ENCODE measurements at regions not wholly inside any gene's neighbourhood (a gene's known extent, or its start where the extent isn't known, plus 50 kb on each side); places are given as distances from the start of the nearest gene placed in this dataset.

- H3K27ac Mint-ChIP-seq = no peak overlapping the region
- Histone ChIP-seq H4K20me1 (ENCODE audit: insufficient read depth, low read length) (no peaks in the 10 kb centered on the region), H3K9ac (ENCODE audit: insufficient read depth, low read length, poor library complexity, severe bottlenecking) (no peak overlapping the region), H3K9me3 (replicated peaks in 1 of 2; ENCODE audit: control insufficient read depth in 1 of 2, insufficient read depth in 1 of 2, low read length in 2 of 2) (no peaks in the 10 kb centered on the region), H3K4me3 (replicated peaks in 1 of 3; ENCODE audit: low read depth in 2 of 3, low read length in 3 of 3) (no peak overlapping the region), H3K4me1 (ENCODE audit: control insufficient read depth in 1 of 2, insufficient read depth in 2 of 2, low read length in 2 of 2) (peaks cover 6 to 7% of the 10 kb centered on the region in 2 donors), H2AFZ (ENCODE audit: insufficient read depth, low read depth, low read length, poor library complexity, severe bottlenecking) (peak overlapping the region; percentile 48), H3K79me2 (ENCODE audit: insufficient read depth, low read length) (no peaks in the 10 kb centered on the region), H3K27me3 (ENCODE audit: control insufficient read depth in 2 of 2, insufficient read depth in 2 of 2, low read length in 2 of 2) (peaks cover 3 to 8% of the 10 kb centered on the region in 2 donors), H3K4me2 (replicated peaks; ENCODE audit: extremely low read depth, low read length, poor library complexity, severe bottlenecking) (no peak overlapping the region), H3K36me3 (replicated peaks in 1 of 2; ENCODE audit: control insufficient read depth in 1 of 2, insufficient read depth in 2 of 2, low read length in 2 of 2) (no peaks in the 10 kb centered on the region), H3K27ac (ENCODE audit: low read depth in 1 of 2, low read length in 2 of 2) (no peak overlapping the region)
- WGBS (ENCODE audit: insufficient coverage) = no CpG with 5 or more reads among the region's 5 CpGs
- intact Hi-C loops (cut with micrococcal nuclease) = no loop called here
- H3K27me3 Mint-ChIP-seq (ENCODE audit: low read depth in 3 of 3) = peaks cover 5 to 19% (median 16%) of the 10 kb centered on the region in 3 donors
- TF ChIP-seq, protein P1, sequence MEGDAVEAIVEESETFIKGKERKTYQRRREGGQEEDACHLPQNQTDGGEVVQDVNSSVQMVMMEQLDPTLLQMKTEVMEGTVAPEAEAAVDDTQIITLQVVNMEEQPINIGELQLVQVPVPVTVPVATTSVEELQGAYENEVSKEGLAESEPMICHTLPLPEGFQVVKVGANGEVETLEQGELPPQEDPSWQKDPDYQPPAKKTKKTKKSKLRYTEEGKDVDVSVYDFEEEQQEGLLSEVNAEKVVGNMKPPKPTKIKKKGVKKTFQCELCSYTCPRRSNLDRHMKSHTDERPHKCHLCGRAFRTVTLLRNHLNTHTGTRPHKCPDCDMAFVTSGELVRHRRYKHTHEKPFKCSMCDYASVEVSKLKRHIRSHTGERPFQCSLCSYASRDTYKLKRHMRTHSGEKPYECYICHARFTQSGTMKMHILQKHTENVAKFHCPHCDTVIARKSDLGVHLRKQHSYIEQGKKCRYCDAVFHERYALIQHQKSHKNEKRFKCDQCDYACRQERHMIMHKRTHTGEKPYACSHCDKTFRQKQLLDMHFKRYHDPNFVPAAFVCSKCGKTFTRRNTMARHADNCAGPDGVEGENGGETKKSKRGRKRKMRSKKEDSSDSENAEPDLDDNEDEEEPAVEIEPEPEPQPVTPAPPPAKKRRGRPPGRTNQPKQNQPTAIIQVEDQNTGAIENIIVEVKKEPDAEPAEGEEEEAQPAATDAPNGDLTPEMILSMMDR (IDR thresholded peaks at IDR 0.05) = no peak
- peaks cover 0 to 5% (median 3%) of the 10 kb centered on the region in 7 donors for H3K9me3 Mint-ChIP-seq
- peaks cover 5% of the 10 kb centered on the region for H3K4me1 Mint-ChIP-seq
- H3K36me3 Mint-ChIP-seq = no peaks in the 10 kb centered on the region
- DNase-seq = no peak
- H3K4me3 Mint-ChIP-seq = no peak overlapping the region
Measured at GRCh38 chr9:88794100-88794499, 197.2 kb upstream of the S1PR3 start.

GRCh38 chr9:88796947-88797346 is 194.3 kb upstream of the S1PR3 start:
- intact Hi-C loops (cut with micrococcal nuclease) = no loop called here

More at GRCh38 chr9:88796947-88797346, 194.3 kb upstream of the S1PR3 start:
- Mint-ChIP-seq H3K27ac (no peak overlapping the region), H3K36me3 (no peaks in the 10 kb centered on the region), H3K4me1 (peaks cover 5% of the 10 kb centered on the region), H3K4me3 (no peak overlapping the region), H3K9me3 (peaks cover 0 to 5% (median 3%) of the 10 kb centered on the region in 7 donors), H3K27me3 (ENCODE audit: low read depth in 3 of 3) (peaks cover 12 to 33% (median 30%) of the 10 kb centered on the region in 3 donors)
- no peak for DNase-seq
- Histone ChIP-seq H3K27ac (ENCODE audit: low read depth in 1 of 2, low read length in 2 of 2) (no peak overlapping the region), H3K27me3 (ENCODE audit: control insufficient read depth in 2 of 2, insufficient read depth in 2 of 2, low read length in 2 of 2) (peaks cover 26 to 29% of the 10 kb centered on the region in 2 donors), H3K4me1 (ENCODE audit: control insufficient read depth in 1 of 2, insufficient read depth in 2 of 2, low read length in 2 of 2) (peaks cover 6 to 7% of the 10 kb centered on the region in 2 donors), H4K20me1 (ENCODE audit: insufficient read depth, low read length) (no peaks in the 10 kb centered on the region), H3K79me2 (ENCODE audit: insufficient read depth, low read length) (no peaks in the 10 kb centered on the region), H3K9ac (ENCODE audit: insufficient read depth, low read length, poor library complexity, severe bottlenecking) (no peak overlapping the region), H2AFZ (ENCODE audit: insufficient read depth, low read depth, low read length, poor library complexity, severe bottlenecking) (no peak overlapping the region), H3K4me2 (replicated peaks; ENCODE audit: extremely low read depth, low read length, poor library complexity, severe bottlenecking) (no peak overlapping the region), H3K36me3 (replicated peaks in 1 of 2; ENCODE audit: control insufficient read depth in 1 of 2, insufficient read depth in 2 of 2, low read length in 2 of 2) (no peaks in the 10 kb centered on the region), H3K9me3 (replicated peaks in 1 of 2; ENCODE audit: control insufficient read depth in 1 of 2, insufficient read depth in 1 of 2, low read length in 2 of 2) (no peaks in the 10 kb centered on the region), H3K4me3 (replicated peaks in 1 of 3; ENCODE audit: low read depth in 2 of 3, low read length in 3 of 3) (no peak overlapping the region)
- no CpG with 5 or more reads among the region's 2 CpGs for WGBS (ENCODE audit: insufficient coverage)
- TF ChIP-seq, protein P1 (IDR thresholded peaks at IDR 0.05) = no peak

Measured in CD14-positive monocyte (primary cell).